ENCODE measurements at regions not wholly inside any gene's neighbourhood (a gene's known extent, or its start where the extent isn't known, plus 50 kb on each side); places are given as distances from the start of the nearest gene placed in this dataset.
"Not testable (repeated sequence)": the region's sequence is repeated elsewhere in the genome, so short reads cannot be mapped to it uniquely, and the experiment has no call there.

- no peak for DNase-seq (ENCODE audit: low read depth, low spot score)
- H3K27ac ChIP-seq, result no peak overlapping the region
Measured at GRCh38 chr2:225867071-225867470, 467.6 kb downstream of the NYAP2 start.

DNA sequence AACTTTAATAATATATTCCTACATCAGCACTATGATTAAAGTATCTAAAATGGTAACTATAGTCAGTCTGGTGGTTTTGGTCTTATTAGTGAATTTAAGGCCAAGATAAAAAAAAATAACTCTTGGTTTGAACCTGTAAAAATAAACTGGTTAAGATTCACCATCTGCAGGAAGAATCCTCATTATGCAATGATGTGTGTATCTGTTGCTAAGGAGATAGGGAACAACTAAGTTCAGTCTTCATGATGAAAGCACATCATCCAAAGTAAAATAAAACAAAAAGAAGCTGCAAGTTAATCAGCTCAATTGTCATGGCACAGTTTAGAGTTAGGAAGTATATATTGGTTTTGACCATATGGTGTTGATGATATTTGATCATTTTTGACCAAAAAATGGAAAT lies 466.0 kb downstream of the NYAP2 start:
- DNase-seq (ENCODE audit: low read depth, low spot score), result no peak
- no peak overlapping the region for H3K27ac ChIP-seq

GRCh38 chr2:225864394-225864793 lies 464.9 kb downstream of the NYAP2 start:
- H3K27ac ChIP-seq, result no peak overlapping the region
- no peak for DNase-seq (ENCODE audit: low read depth, low spot score)

DNA sequence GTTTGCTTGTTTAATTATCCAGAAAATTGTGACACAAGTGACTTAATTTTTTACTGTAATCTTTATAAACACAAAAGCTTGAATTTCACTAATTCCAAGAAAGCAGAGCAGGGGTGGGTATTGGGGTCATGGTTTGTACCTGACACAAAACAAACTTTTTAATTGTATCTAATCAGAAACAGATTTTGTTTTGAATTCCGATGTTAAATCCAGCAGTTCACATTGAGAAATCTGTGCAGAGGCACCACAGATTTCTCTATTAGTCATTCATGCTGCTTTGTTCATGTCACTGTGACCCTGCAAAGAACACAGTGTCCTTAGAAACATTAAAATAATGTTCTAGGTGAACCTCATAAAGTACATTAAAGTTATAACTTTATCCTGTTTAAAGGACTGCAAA lies 443.4 kb downstream of the NYAP2 start:
- no peak overlapping the region for H3K27ac ChIP-seq
- no peak for DNase-seq (ENCODE audit: low read depth, low spot score)

DNA sequence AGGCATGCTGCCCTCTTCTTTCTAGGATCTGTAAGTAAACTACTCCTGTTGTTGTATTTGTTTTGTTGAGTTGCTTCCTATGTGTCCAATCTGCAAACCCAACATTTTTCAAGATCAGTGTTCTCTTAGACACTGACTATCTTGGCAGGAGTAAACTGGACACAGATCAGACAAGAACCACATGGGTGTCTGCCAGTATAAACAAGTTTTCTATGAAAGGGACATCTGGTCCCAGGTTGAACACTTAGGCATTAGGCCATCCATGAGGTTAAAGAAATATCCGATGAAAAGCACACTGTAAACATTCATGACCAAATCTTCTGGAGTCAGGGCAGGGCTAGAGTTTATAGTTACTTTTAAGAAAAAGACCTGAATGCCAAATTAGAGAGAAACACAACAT lies 441.8 kb downstream of the NYAP2 start:
- DNase-seq (ENCODE audit: low read depth, low spot score), result no peak
- no peak overlapping the region for H3K27ac ChIP-seq

DNA sequence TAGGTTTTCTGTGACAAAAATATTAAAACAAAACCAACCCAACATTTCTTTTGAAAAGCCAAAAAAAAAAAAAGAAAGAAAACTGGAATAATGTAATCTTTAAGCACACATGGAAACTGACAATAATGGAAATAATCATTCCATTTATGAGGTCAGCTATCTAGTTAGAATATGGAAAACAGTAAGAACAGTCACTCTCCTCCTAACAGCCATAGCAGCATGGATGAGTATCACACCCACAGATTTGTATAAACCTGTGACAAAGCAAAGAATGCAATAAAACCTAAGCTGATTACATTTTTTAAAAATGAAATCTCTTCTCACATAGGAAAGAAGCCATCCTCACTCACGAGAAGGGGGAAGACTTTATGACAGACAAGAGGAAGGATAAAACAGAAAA lies 437.8 kb downstream of the NYAP2 start:
- DNase-seq (ENCODE audit: low read depth, low spot score), result no peak
- no peak overlapping the region for H3K27ac ChIP-seq

DNA sequence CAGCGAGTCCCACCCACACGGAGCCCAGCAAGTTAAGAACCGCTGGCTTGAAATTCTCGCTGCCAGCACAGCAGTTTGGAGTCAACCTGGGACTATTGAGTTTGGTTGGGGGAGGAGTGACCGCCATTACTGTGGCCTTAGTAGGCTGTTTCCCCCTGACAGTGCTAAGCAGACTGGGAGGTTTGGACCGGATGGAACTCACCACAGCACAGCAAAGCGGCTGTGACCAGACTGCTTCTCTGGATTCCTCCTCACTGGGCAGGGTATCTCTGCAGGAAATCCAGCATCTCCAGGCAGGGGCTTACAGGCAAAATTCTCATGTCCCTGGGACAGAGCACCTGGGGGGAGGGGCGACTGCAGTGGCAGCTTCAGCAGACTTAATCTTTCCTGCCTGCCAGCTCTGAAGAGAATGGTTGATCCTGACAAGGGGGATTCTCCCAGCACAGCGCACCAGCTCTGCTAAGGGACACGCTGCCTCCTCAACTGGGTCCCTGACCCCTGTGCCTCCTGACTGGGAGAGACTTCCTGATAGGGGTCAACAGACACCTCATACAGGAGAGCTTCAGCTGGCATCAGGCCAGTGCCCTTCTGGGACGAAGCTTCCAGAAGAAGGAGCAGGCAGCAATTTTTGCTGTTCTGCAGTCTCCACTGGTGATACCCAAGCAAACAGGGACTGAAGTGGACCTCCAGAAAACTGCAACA lies 425.4 kb downstream of the NYAP2 start:
- DNase-seq (ENCODE audit: low read depth, low spot score), result no peak
- no peak overlapping the region for H3K27ac ChIP-seq

GRCh38 chr2:225821351-225821750 lies 421.8 kb downstream of the NYAP2 start:
- no peak for DNase-seq (ENCODE audit: low read depth, low spot score)
- no peak overlapping the region for H3K27ac ChIP-seq

GRCh38 chr2:225820826-225821225 lies 421.3 kb downstream of the NYAP2 start:
- H3K27ac ChIP-seq, result no peak overlapping the region
- no peak for DNase-seq (ENCODE audit: low read depth, low spot score)

DNA sequence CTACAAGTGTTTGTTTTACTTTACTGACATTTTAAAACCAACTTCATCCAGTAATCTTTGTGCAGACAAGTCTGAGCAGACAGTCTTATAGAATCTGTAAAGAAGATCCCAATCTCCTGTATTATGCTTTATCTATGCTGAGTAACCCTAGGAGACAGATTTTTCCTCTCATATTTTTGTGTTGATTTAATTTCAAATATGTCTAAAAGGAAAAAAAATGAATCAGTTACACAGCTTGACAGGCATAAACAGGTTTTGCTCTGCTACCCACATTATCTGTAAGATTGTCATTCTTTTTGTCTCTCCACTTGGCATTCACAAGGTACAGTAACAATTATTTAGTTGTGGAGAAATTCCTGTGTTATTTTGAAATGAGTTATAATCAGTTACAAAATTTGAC lies 415.0 kb downstream of the NYAP2 start:
- H3K27ac ChIP-seq, result no peak overlapping the region
- no peak for DNase-seq (ENCODE audit: low read depth, low spot score)

DNA sequence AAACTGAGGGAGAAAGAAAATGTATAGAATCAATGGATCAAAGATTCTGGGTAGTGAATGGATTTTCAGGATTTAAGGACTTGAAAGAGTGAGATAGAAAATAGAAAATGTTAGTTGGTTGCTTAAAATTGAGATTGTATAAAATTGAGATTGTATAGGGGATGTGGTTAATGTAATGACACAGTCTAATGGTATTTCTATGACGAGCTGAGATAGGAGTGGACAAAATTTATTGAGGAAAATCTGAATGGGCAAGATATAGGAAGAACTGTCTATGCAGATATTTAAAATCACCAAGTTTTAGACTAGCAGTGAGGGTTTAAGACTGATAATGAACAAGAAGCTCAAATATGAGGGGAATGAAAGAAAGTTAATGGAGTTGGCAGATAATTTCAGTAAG lies 406.6 kb downstream of the NYAP2 start:
- no peak for DNase-seq (ENCODE audit: low read depth, low spot score)
- no peak overlapping the region for H3K27ac ChIP-seq

GRCh38 chr2:225802076-225802475 lies 402.6 kb downstream of the NYAP2 start:
- H3K27ac ChIP-seq; DNase-seq (ENCODE audit: low read depth, low spot score): not testable (repeated sequence)

DNA sequence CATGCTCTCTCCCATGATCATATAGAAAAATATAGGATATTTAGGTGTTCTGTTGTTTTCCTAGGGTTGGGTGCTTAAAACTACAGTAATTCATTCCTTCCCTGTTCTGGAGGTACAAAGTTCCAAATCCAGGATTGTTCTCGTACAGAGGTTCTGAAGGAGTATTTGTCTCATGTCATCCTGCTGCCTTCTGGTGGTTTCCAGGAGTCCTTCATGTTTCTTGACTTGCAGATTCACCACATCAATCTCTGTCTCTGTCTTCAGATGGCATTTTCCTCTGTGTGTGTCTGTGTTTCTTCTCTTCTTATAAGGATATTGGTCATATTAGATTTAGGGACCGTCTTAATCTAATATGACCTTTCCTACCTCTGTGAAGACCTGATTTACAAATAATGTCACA lies 397.9 kb downstream of the NYAP2 start:
- DNase-seq (ENCODE audit: low read depth, low spot score), result no peak
- H3K27ac ChIP-seq, result no peak overlapping the region

GRCh38 chr2:225794652-225795400 lies 395.3 kb downstream of the NYAP2 start:
- H3K27ac ChIP-seq, result no peak overlapping the region
- DNase-seq (ENCODE audit: low read depth, low spot score), result no peak

DNA sequence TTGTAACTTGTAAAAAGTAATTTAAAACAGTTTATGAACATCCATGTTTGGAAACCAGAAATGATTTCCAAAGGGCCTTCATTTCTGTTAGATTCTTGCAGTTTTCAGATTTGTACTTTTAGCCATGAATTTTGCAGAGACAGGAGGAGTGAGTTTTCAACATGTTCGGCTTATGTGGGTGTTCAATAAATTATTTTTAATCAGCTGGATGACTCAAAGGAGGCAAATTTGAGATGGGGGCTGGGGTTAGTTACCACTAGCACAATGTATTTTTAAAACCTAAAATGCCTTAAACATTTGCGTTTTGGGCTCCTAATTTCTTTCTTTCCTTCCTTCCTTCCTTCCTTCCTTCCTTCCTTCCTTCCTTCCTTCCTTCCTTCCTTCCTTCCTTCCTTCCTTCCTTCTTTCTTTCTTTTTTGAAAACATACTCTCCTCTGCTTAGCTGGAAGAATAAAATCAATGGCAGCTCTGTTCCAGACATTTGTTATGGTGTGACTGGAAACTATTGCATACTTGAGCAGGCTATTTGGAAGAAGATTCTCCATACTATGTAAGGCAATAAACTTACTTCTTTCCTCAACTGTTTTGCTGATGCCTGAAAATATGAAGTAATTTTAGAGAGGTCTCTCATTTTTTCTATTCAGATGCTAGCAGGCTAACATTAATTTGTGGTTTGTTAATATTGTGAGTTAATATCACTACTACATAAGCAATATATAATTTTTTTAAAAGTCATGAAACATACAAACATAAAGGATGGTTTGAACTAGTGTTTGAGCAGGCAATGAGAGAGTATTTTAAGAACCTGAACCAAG lies 394.4 kb downstream of the NYAP2 start:
- H3K27ac ChIP-seq, result no peak overlapping the region
- no peak for DNase-seq (ENCODE audit: low read depth, low spot score)

- H3K27ac ChIP-seq, result no peak overlapping the region
- DNase-seq (ENCODE audit: low read depth, low spot score), result no peak
Measured at GRCh38 chr2:225788571-225789094, 389.1 kb downstream of the NYAP2 start.

DNA sequence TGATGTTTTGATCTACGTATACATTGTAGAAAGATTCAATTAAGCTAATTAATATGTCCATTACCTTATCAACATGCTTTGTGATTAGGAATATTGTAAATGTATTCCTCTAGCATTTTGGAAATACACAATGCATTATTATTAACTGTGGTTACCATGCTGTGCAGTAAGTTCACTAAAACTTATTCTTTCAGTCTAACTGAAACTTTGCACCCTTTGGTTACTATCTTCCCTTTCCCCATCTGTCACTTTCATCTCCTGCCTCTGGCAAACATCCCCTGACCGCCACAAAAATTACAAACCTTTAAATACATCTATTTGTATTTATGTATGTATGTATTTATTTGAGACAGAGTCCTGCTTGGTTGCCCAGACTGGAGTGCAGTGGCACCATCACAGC lies 388.0 kb downstream of the NYAP2 start:
- H3K27ac ChIP-seq, result no peak overlapping the region
- no peak for DNase-seq (ENCODE audit: low read depth, low spot score)

DNA sequence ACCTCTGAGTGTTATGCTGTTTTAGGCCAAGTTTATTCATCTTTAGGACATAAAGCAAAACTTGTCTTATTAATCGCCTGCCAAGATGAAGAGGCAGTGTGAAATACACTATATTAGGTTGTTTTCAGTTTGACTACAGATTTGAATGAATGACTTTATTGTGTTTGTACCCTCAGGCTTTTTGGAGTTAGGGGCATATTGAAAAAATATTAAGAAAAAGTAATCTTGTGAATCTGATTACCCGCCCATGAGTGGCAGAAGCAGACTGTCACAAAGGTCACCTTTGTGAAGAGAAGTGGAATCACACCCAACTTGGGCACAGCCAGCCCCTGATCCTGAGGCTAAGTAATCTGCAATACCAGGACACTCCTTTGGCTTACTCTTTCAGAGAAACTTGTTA lies 382.5 kb downstream of the NYAP2 start:
- H3K27ac ChIP-seq, result no peak overlapping the region
- DNase-seq (ENCODE audit: low read depth, low spot score), result no peak

DNA sequence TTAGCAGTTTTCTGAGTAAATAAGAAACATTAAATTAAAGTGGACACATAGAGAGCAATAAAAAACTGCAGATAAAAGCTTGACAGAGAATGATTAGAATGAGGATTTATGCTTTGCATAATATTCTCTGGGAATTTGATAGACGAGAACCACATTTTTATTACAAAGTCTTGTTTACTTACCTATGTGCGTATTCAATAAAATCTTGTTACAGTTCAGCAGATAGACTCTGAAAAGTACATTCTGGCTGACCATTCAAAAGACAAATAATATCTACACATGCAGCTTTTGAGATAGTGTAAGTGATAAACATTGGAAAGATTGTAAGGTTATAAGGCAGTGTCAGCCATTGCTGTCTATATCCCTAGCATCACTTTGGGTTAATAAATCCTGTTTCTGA lies 381.6 kb downstream of the NYAP2 start:
- no peak for DNase-seq (ENCODE audit: low read depth, low spot score)
- no peak overlapping the region for H3K27ac ChIP-seq

DNA sequence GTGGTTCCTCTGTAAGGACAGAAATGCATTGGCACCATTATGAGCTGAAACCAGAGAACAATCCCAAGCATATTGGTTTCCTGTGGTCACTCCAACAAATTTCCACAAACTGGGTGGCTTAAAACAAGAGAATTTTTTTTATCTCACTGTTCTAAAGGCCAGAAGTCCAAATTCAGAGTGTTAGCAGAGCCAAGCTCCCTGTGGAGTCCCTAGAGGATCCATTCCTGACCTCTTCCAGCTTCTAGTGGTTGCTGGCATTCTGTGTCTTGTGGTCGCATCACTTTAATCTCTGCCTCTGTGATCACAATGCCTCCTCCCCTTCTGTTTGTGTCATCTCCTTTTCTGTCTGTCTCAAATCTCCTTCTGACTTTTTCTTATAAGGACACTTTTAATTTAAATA lies 380.3 kb downstream of the NYAP2 start:
- no peak for DNase-seq (ENCODE audit: low read depth, low spot score)
- no peak overlapping the region for H3K27ac ChIP-seq

- no peak overlapping the region for H3K27ac ChIP-seq
- DNase-seq (ENCODE audit: low read depth, low spot score), result no peak
Measured at GRCh38 chr2:225773148-225773547, 373.6 kb downstream of the NYAP2 start.

Data from epithelial cell of prostate (primary cell).